ENCODE measurements at regions not wholly inside any gene's neighbourhood (a gene's known extent, or its start where the extent isn't known, plus 50 kb on each side); places are given as distances from the start of the nearest gene placed in this dataset.

GRCh38 chr6:4403828-4404227 is 268.5 kb upstream of the ECI2 start:
- TF ChIP-seq CTCF (conservative IDR thresholded peaks at IDR 0.05) (no peak), ZFX (IDR thresholded peaks at IDR 0.05) (no peak)
